Lung (tissue), 12 donors: ENCODE measurements at regions not wholly inside any gene's neighbourhood (a gene's known extent, or its start where the extent isn't known, plus 50 kb on each side); places are given as distances from the start of the nearest gene placed in this dataset. TPM values are rescaled to one million over a fixed set of nuclear protein-coding genes. Genes with fewer than 3 reads are reported as not detected.

Experiments used
- ATAC-seq: fragments of 200-7000 bp; cut with Tn5 transposase; one replicate; pipeline ENCODE4 v1.9.1; 2020; ENCODE audit warnings: moderate number of reproducible peaks; ENCODE audit not compliant: insufficient read depth, low FRiP score
- DNase-seq, 3 donors: peaks; one replicate each; pipeline ENCODE4 v3.0.0-alpha.2; 2013 to 2017
- H3K27ac ChIP-seq, 2 donors: one replicate each; pipeline ENCODE4 v1.5.1; 2013; ENCODE audit warnings: mild to moderate bottlenecking in 2 of 2, moderate library complexity in 2 of 2, control low read depth in 1 of 2, inconsistent platforms in 1 of 2, low read depth in 1 of 2, low read length in 1 of 2
- H3K27me3 ChIP-seq, 3 donors: one replicate each; pipeline ENCODE4 v1.5.1; 2013; ENCODE audit warnings: low read length in 2 of 3; ENCODE audit not compliant: control insufficient read depth in 3 of 3, insufficient read depth in 3 of 3
- H3K36me3 ChIP-seq, 4 donors: one replicate each; pipeline ENCODE4 v1.5.1; 2013; ENCODE audit warnings: low read length in 4 of 4, mild to moderate bottlenecking in 1 of 4, moderate library complexity in 1 of 4; ENCODE audit not compliant: control insufficient read depth in 4 of 4, insufficient read depth in 4 of 4
- H3K4me1 ChIP-seq, 5 donors: one replicate each; pipeline ENCODE4 v1.5.1; 2013; ENCODE audit warnings: low read length in 5 of 5, mild to moderate bottlenecking in 2 of 5, moderate library complexity in 1 of 5; ENCODE audit not compliant: control insufficient read depth in 5 of 5, insufficient read depth in 5 of 5
- H3K4me3 ChIP-seq: one replicate; pipeline ENCODE4 v1.5.1; 2013; ENCODE audit warnings: mild to moderate bottlenecking, control low read depth, moderate library complexity
- H3K9ac ChIP-seq, 2 donors: one replicate each; pipeline ENCODE4 v1.5.1; 2013; ENCODE audit warnings: low read length in 2 of 2, control low read depth in 1 of 2; ENCODE audit not compliant: insufficient read depth in 1 of 2
- H3K9me3 ChIP-seq, 4 donors: one replicate each; pipeline ENCODE4 v1.5.1; 2013; ENCODE audit warnings: low read length in 3 of 4, mild to moderate bottlenecking in 1 of 4, moderate library complexity in 1 of 4; ENCODE audit not compliant: control insufficient read depth in 4 of 4, insufficient read depth in 3 of 4
- WGBS, 2 donors: extraction: QIAGEN DNeasy Blood & Tissue Kit; methylation state at CpG; one replicate each; pipeline ENCODE4 v1.1.7; 2013; 5-methylcytosine and 5-hydroxymethylcytosine counted together
- small RNA-seq: library from RNA; depleted of rRNA; stranded (forward); fragments of <200 nt; gene quantifications from one replicate; pipeline ENCODE3, GENCODE V24; 2014; ENCODE audit warnings: low replicate concordance
- TF ChIP-seq, protein P1 (sequence below): IDR thresholded peaks from 2 replicates; pipeline ENCODE4 v1.5.1; 2012; ENCODE audit warnings: mild to moderate bottlenecking; ENCODE audit errors: control extremely low read depth, extremely low read depth
- donor health status: control.
- donor health status: control.
- donor health status: Bipolar disorder and iron deficiency.
- donor health status: healthy.
- donor health status: DM: yes; HTN: yes; CAD: no.

DNA sequence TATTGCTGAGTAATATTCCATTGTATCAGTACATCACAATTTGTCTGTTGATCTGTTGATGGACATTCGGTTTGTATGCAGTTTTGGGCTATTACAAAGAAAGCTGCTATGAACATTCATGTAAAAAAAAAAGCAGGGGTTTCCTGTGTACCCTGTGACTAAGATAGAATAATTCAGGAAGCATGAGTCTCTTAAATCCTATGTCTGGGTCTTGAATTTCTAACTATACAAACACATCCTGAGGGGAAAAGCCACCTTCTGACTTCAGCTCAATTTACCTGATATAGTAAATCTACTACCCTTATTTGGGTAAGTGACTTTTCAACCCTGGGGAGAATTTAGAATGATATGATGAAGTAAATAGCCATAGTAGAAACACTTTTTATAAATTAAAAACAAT is 94.6 kb upstream of the FUNDC1 start:
- Histone ChIP-seq H3K27ac (no peak overlapping the region), H3K9ac (no peak overlapping the region), H3K36me3 (no peaks in the 10 kb centered on the region), H3K27me3 (peaks cover 0 to 24% (median 0%) of the 10 kb centered on the region in 3 donors), H3K4me1 (no peaks in the 10 kb centered on the region), H3K4me3 (no peak overlapping the region), H3K9me3 (no peaks in the 10 kb centered on the region)
- ATAC-seq, result no peak
- DNase-seq, result no peak
- WGBS, 2 donors, result 42 to 56% methylated on average over 1 of the region's 1 CpG
- TF ChIP-seq, protein P1, sequence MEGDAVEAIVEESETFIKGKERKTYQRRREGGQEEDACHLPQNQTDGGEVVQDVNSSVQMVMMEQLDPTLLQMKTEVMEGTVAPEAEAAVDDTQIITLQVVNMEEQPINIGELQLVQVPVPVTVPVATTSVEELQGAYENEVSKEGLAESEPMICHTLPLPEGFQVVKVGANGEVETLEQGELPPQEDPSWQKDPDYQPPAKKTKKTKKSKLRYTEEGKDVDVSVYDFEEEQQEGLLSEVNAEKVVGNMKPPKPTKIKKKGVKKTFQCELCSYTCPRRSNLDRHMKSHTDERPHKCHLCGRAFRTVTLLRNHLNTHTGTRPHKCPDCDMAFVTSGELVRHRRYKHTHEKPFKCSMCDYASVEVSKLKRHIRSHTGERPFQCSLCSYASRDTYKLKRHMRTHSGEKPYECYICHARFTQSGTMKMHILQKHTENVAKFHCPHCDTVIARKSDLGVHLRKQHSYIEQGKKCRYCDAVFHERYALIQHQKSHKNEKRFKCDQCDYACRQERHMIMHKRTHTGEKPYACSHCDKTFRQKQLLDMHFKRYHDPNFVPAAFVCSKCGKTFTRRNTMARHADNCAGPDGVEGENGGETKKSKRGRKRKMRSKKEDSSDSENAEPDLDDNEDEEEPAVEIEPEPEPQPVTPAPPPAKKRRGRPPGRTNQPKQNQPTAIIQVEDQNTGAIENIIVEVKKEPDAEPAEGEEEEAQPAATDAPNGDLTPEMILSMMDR, result no peak

DNA sequence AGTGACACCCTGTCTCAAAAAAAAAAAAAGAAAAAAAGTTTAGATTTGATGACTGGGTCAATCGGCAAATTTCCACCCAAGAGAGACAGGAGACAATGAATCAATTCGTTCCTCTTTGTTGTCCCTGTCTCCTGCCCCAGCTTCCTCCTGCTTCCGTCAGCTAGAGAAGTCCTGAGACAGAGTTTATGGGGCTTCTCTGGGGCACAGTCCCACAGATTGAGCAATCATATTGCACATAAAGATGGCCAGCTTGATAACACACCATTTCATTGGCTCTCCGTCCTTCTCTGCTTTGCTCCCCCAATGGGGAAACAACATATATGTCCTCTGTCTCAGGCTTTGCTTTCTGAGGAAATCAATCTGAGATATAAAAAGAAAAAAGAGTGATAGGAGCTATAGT is 78.4 kb upstream of the FUNDC1 start:
- DNase-seq, result peak in 1 of 3 donors; percentile 20
- ATAC-seq, result no peak
- H3K27me3 ChIP-seq, result no peaks in the 10 kb centered on the region
- no peak overlapping the region for H3K9ac ChIP-seq
- no peaks in the 10 kb centered on the region for H3K4me1 ChIP-seq
- H3K4me3 ChIP-seq, result no peak overlapping the region
- H3K27ac ChIP-seq, result no peak overlapping the region
- WGBS, 2 donors, result 15 to 50% methylated on average over 4 of the region's 4 CpGs
- TF ChIP-seq, protein P1, result no peak
- H3K9me3 ChIP-seq, result no peaks in the 10 kb centered on the region
- H3K36me3 ChIP-seq, result no peaks in the 10 kb centered on the region

DNA sequence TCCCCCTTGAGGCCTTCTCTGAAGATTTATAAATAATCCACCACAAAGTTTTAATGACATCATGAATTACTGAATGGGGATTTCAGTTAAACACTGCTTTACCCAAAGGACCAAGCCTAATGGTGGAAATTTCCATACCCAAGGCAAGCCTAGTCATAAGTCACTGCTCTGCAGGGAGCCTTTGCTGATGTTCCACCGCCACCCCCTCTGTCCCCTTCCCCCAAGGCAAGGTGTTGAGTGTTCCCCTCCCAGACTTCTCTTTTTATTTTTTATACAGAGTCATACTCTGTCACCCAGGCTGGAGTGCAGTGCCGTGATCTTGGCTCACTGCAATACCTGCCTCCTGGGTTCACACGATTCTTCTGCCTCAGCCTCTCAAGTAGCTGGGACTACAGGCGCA is 76.4 kb upstream of the FUNDC1 start:
- 75 to 87% methylated on average over 4 of the region's 4 CpGs for WGBS, 2 donors
- H3K4me1 ChIP-seq, result no peaks in the 10 kb centered on the region
- H3K9me3 ChIP-seq, result no peaks in the 10 kb centered on the region
- TF ChIP-seq, protein P1, result no peak
- H3K9ac ChIP-seq, result no peak overlapping the region
- H3K36me3 ChIP-seq, result no peaks in the 10 kb centered on the region
- peaks cover 0 to 4% (median 0%) of the 10 kb centered on the region in 3 donors for H3K27me3 ChIP-seq
- no peak overlapping the region for H3K27ac ChIP-seq
- no peak for ATAC-seq
- DNase-seq, result no peak
- H3K4me3 ChIP-seq, result no peak overlapping the region

GRCh38 chrX:44596277-44596676 is 53.6 kb upstream of the FUNDC1 start:
- no peak for DNase-seq
- 66 to 76% methylated on average over 2 of the region's 2 CpGs for WGBS, 2 donors
- Histone ChIP-seq H3K4me1 (no peaks in the 10 kb centered on the region), H3K4me3 (no peak overlapping the region), H3K36me3 (no peaks in the 10 kb centered on the region), H3K27me3 (no peaks in the 10 kb centered on the region), H3K9ac (no peak overlapping the region), H3K27ac (no peak overlapping the region), H3K9me3 (no peaks in the 10 kb centered on the region)
- ATAC-seq, result no peak
- TF ChIP-seq, protein P1, result no peak

Small RNAs in the stretch of these regions (small RNA-seq; reads per million reads assigned to genes)
- not detected for gene RN7SL291P
